WTC11 (cell line): ENCODE measurements at regions not wholly inside any gene's neighbourhood (a gene's known extent, or its start where the extent isn't known, plus 50 kb on each side); places are given as distances from the start of the nearest gene placed in this dataset.

Source experiments
- ATAC-seq: fragments of 200-7000 bp; cut with Tn5 transposase; 2 replicates; pipeline ENCODE4 v1.10.0; 2021; ENCODE audit warnings: mild to moderate bottlenecking, moderate library complexity
- CTCF ChIA-PET: fragments of 300-600 bp; sonication (Branson Sonifier 250); formaldehyde crosslinking; loops from one replicate; lab custom pipeline; 2021; ENCODE audit warnings: antibody characterized with exemption; lab: Charles Lee
- POLR2A ChIA-PET: fragments of 350-600 bp; sonication (Branson Sonifier 250); formaldehyde crosslinking; loops from one replicate; lab custom pipeline; 2021; ENCODE audit warnings: antibody characterized with exemption; lab: Charles Lee
- DNase-seq: peaks from one replicate; pipeline ENCODE4 v3.0.0; 2021; ENCODE audit warnings: low spot score
- H3K27ac Mint-ChIP-seq: 2 replicates; pipeline ENCODE4 v1.8.0; 2021; ENCODE audit warnings: mixed read lengths
- H3K27me3 Mint-ChIP-seq: 2 replicates; pipeline ENCODE4 v1.8.0; 2021; ENCODE audit warnings: low read depth, mild to moderate bottlenecking, moderate library complexity, mixed read lengths
- H3K36me3 Mint-ChIP-seq: 2 replicates; pipeline ENCODE4 v1.8.0; 2021; ENCODE audit warnings: mixed read lengths
- H3K4me1 Mint-ChIP-seq: 2 replicates; pipeline ENCODE4 v1.8.0; 2022; ENCODE audit warnings: mixed read lengths
- H3K4me3 Mint-ChIP-seq: 2 replicates; pipeline ENCODE4 v1.8.0; 2021; ENCODE audit warnings: mild to moderate bottlenecking, moderate library complexity, mixed read lengths
- H3K9me3 Mint-ChIP-seq: 2 replicates; pipeline ENCODE4 v1.8.0; 2021; ENCODE audit warnings: mixed read lengths
- AR ChIP-seq: fragments of 250-450 bp; sonication (Bioruptor Pico); IDR thresholded peaks from 2 replicates; pipeline ENCODE4 v1.9.0; 2021; ENCODE audit warnings: mild to moderate bottlenecking
- ARID4B ChIP-seq: sonication (generic); formaldehyde crosslinking; IDR thresholded peaks from 2 replicates; pipeline ENCODE4 v1.8.0; 2023; ENCODE audit warnings: missing genetic modification reagents, mild to moderate bottlenecking, borderline replicate concordance
- ATF1 ChIP-seq: sonication (generic); formaldehyde crosslinking; IDR thresholded peaks from 2 replicates; pipeline ENCODE4 v1.8.1; 2023; ENCODE audit warnings: mild to moderate bottlenecking, moderate library complexity, missing genetic modification reagents
- CREM ChIP-seq: sonication (generic); formaldehyde crosslinking; IDR thresholded peaks from 2 replicates; pipeline ENCODE4 v1.8.1; 2022; ENCODE audit warnings: mild to moderate bottlenecking, missing genetic modification reagents, moderate library complexity
- ELF4 ChIP-seq: sonication (generic); formaldehyde crosslinking; IDR thresholded peaks from 2 replicates; pipeline ENCODE4 v1.8.1; 2022; ENCODE audit warnings: low read depth, mild to moderate bottlenecking, moderate library complexity, missing genetic modification reagents
- ERG ChIP-seq: fragments of 250-450 bp; sonication (Bioruptor Pico); IDR thresholded peaks from 2 replicates; pipeline ENCODE4 v1.8.0; 2021; ENCODE audit warnings: mild to moderate bottlenecking
- ESRRA ChIP-seq: sonication (generic); formaldehyde crosslinking; IDR thresholded peaks from 2 replicates; pipeline ENCODE4 v1.8.1; 2022; ENCODE audit warnings: mild to moderate bottlenecking, missing genetic modification reagents, borderline replicate concordance
- FOXK1 ChIP-seq: sonication (generic); formaldehyde crosslinking; IDR thresholded peaks from 2 replicates; pipeline ENCODE4 v1.8.0; 2022; ENCODE audit warnings: mild to moderate bottlenecking, moderate library complexity, missing genetic modification reagents
- FOXP1 ChIP-seq: sonication (generic); formaldehyde crosslinking; IDR thresholded peaks from 2 replicates; pipeline ENCODE4 v1.8.0; 2022; ENCODE audit warnings: missing genetic modification reagents, mild to moderate bottlenecking, moderate library complexity, borderline replicate concordance
- GRHL2 ChIP-seq: fragments of 250-450 bp; sonication (Bioruptor Pico); IDR thresholded peaks from 2 replicates; pipeline ENCODE4 v1.8.0; 2022; ENCODE audit warnings: mild to moderate bottlenecking, moderate library complexity; ENCODE audit not compliant: insufficient replicate concordance, severe bottlenecking
- HMGXB4 ChIP-seq: sonication (generic); formaldehyde crosslinking; IDR thresholded peaks from 2 replicates; pipeline ENCODE4 v1.8.1; 2023; ENCODE audit warnings: mild to moderate bottlenecking, moderate library complexity, missing genetic modification reagents
- MYBL2 ChIP-seq: sonication (generic); formaldehyde crosslinking; IDR thresholded peaks from 2 replicates; pipeline ENCODE4 v1.8.1; 2023; ENCODE audit warnings: mild to moderate bottlenecking, moderate library complexity, missing genetic modification reagents
- NFATC4 ChIP-seq: fragments of 250-450 bp; sonication (Bioruptor Pico); IDR thresholded peaks from 2 replicates; pipeline ENCODE4 v1.9.0; 2021; ENCODE audit warnings: mild to moderate bottlenecking
- PREB ChIP-seq: sonication (generic); formaldehyde crosslinking; IDR thresholded peaks from 2 replicates; pipeline ENCODE4 v1.8.1; 2022; ENCODE audit warnings: mild to moderate bottlenecking, missing genetic modification reagents, moderate library complexity, borderline replicate concordance
- PRRX2 ChIP-seq: fragments of 250-450 bp; sonication (Bioruptor Pico); IDR thresholded peaks from 2 replicates; pipeline ENCODE4 v1.8.0; 2021; ENCODE audit warnings: mild to moderate bottlenecking
- RELA ChIP-seq: sonication (generic); formaldehyde crosslinking; IDR thresholded peaks from 2 replicates; pipeline ENCODE4 v1.8.1; 2022; ENCODE audit warnings: missing genetic modification reagents, mild to moderate bottlenecking, borderline replicate concordance
- SOX15 ChIP-seq: fragments of 250-450 bp; sonication (Bioruptor Pico); IDR thresholded peaks from 2 replicates; pipeline ENCODE4 v1.9.0; 2021; ENCODE audit warnings: mild to moderate bottlenecking
- TCF7 ChIP-seq: sonication (generic); formaldehyde crosslinking; IDR thresholded peaks from 2 replicates; pipeline ENCODE4 v1.8.0; 2022; ENCODE audit warnings: mild to moderate bottlenecking, low read depth, missing genetic modification reagents, moderate library complexity
- USF1 ChIP-seq: sonication (generic); formaldehyde crosslinking; IDR thresholded peaks from 2 replicates; pipeline ENCODE4 v1.8.0; 2022; ENCODE audit warnings: mild to moderate bottlenecking, missing genetic modification reagents
- ZNF138 ChIP-seq: sonication (generic); formaldehyde crosslinking; conservative IDR thresholded peaks from 2 replicates; pipeline ENCODE4 v1.8.1; 2022; ENCODE audit warnings: mild to moderate bottlenecking, moderate library complexity, missing genetic modification reagents
- ZNF219 ChIP-seq: sonication (generic); formaldehyde crosslinking; IDR thresholded peaks from 2 replicates; pipeline ENCODE4 v1.8.0; 2023; ENCODE audit warnings: missing genetic modification reagents, mild to moderate bottlenecking, borderline replicate concordance
- ZNF263 ChIP-seq: sonication (generic); formaldehyde crosslinking; IDR thresholded peaks from 2 replicates; pipeline ENCODE4 v1.8.1; 2022; ENCODE audit warnings: low read depth, mild to moderate bottlenecking, moderate library complexity, missing genetic modification reagents
- ZNF396 ChIP-seq: fragments of 250-450 bp; sonication (Bioruptor Pico); IDR thresholded peaks from 2 replicates; pipeline ENCODE4 v1.8.0; 2021; ENCODE audit warnings: mild to moderate bottlenecking, moderate library complexity, borderline replicate concordance

GRCh38 chr3:160126761-160127160 is 98.5 kb upstream of the C3orf80 start (continued):
- TF ChIP-seq AR (CRISPR knock-in tag) (no peak), ZNF263 (CRISPR knock-in tag) (no peak), PRRX2 (CRISPR knock-in tag) (no peak), ERG (CRISPR knock-in tag) (no peak), ESRRA (CRISPR knock-in tag) (no peak), MYBL2 (CRISPR knock-in tag) (no peak), GRHL2 (no peak)

- no peaks in the 10 kb centered on the region for H3K9me3 Mint-ChIP-seq
- H3K36me3 Mint-ChIP-seq: no peaks in the 10 kb centered on the region
- peaks cover 8% of the 10 kb centered on the region for H3K4me1 Mint-ChIP-seq
- H3K4me3 Mint-ChIP-seq: no peak overlapping the region
- no peak for TF ChIP-seq PREB (CRISPR knock-in tag)
- TF ChIP-seq RELA (CRISPR knock-in tag): no peak
- no peak for TF ChIP-seq GRHL2
- TF ChIP-seq NFATC4 (CRISPR knock-in tag): no peak
- no peak for TF ChIP-seq HMGXB4
- no peak for TF ChIP-seq ELF4 (CRISPR knock-in tag)
- TF ChIP-seq SOX15 (CRISPR knock-in tag): no peak
- TF ChIP-seq MYBL2 (CRISPR knock-in tag): no peak
- no peak for TF ChIP-seq ZNF138 (CRISPR knock-in tag)
- no peak for TF ChIP-seq ATF1
- no peak for TF ChIP-seq FOXP1 (CRISPR knock-in tag)
- TF ChIP-seq, all 79 proteins: peak for 0
- ChIA-PET POLR2A (no interaction called here), CTCF (no interaction called here)
- ATAC-seq (no peak), DNase-seq (no peak)
- H3K27ac Mint-ChIP-seq: no peak overlapping the region
- H3K27me3 Mint-ChIP-seq: no peaks in the 10 kb centered on the region
Measured at GRCh38 chr3:160127308-160127707, 97.9 kb upstream of the C3orf80 start.

GRCh38 chr3:160128056-160128455 is 97.2 kb upstream of the C3orf80 start:
- POLR2A ChIA-PET: no interaction called here
- Mint-ChIP-seq H3K36me3 (no peaks in the 10 kb centered on the region), H3K4me1 (peaks cover 1% of the 10 kb centered on the region), H3K9me3 (no peaks in the 10 kb centered on the region), H3K27me3 (no peaks in the 10 kb centered on the region), H3K27ac (no peak overlapping the region), H3K4me3 (no peak overlapping the region)
- DNase-seq (no peak), ATAC-seq (no peak)
- CTCF ChIA-PET: no interaction called here
- no peak for TF ChIP-seq MYBL2 (CRISPR knock-in tag)
- no peak for TF ChIP-seq ZNF219 (CRISPR knock-in tag)
- no peak for TF ChIP-seq ZNF396
- TF ChIP-seq TCF7: no peak
- no peak for TF ChIP-seq NFATC4 (CRISPR knock-in tag)
- TF ChIP-seq ESRRA (CRISPR knock-in tag): no peak
- TF ChIP-seq ARID4B: no peak
- no peak for TF ChIP-seq FOXK1 (CRISPR knock-in tag)
- TF ChIP-seq CREM: no peak
- TF ChIP-seq ELF4 (CRISPR knock-in tag): no peak
- TF ChIP-seq USF1 (CRISPR knock-in tag): no peak
